Loucy (cell line): ENCODE measurements at regions not wholly inside any gene's neighbourhood (a gene's known extent, or its start where the extent isn't known, plus 50 kb on each side); places are given as distances from the start of the nearest gene placed in this dataset.

ENCODE experiments used
- H2AFZ ChIP-seq: fragments of 200-600 bp; sonication (generic); 2 replicates; pipeline ENCODE4 v1.6.0; 2016; ENCODE audit warnings: antibody characterized with exemption, mild to moderate bottlenecking, low read length, moderate library complexity
- H3F3A ChIP-seq: fragments of 200-600 bp; 2 replicates; pipeline ENCODE4 v1.6.0; 2016; ENCODE audit warnings: antibody characterized with exemption, low read depth, mild to moderate bottlenecking
- H3K27me3 ChIP-seq: fragments of 200-600 bp; sonication (generic); 2 replicates; pipeline ENCODE4 v1.6.1; 2014; ENCODE audit warnings: low read length, mild to moderate bottlenecking; ENCODE audit not compliant: insufficient read depth, poor library complexity, severe bottlenecking
- H3K36me3 ChIP-seq: fragments of 200-600 bp; sonication (generic); 2 replicates; pipeline ENCODE4 v1.6.1; 2016; ENCODE audit warnings: low read length; ENCODE audit not compliant: insufficient read depth
- H3K4me1 ChIP-seq: fragments of 200-600 bp; sonication (generic); 2 replicates; pipeline ENCODE4 v1.5.1; 2014; ENCODE audit warnings: low read length, mild to moderate bottlenecking; ENCODE audit not compliant: insufficient read depth, poor library complexity, severe bottlenecking
- H3K4me2 ChIP-seq: fragments of 200-600 bp; sonication (generic); 2 replicates; pipeline ENCODE4 v1.6.0; 2014; ENCODE audit warnings: antibody characterized with exemption, low read length, low read depth, mild to moderate bottlenecking; ENCODE audit not compliant: poor library complexity, severe bottlenecking
- H3K4me3 ChIP-seq: fragments of 200-600 bp; sonication (generic); 2 replicates; pipeline ENCODE4 v1.5.1; 2014; ENCODE audit warnings: low read length, mild to moderate bottlenecking, mixed read lengths; ENCODE audit not compliant: poor library complexity, severe bottlenecking
- H3K79me2 ChIP-seq: fragments of 200-600 bp; sonication (generic); 2 replicates; pipeline ENCODE4 v1.6.1; 2014; ENCODE audit warnings: low read length; ENCODE audit not compliant: insufficient read depth
- H3K9ac ChIP-seq: fragments of 200-600 bp; sonication (generic); 2 replicates; pipeline ENCODE4 v1.6.0; 2014; ENCODE audit warnings: mild to moderate bottlenecking, low read depth, low read length, moderate library complexity; ENCODE audit not compliant: poor library complexity, severe bottlenecking
- H3K9me2 ChIP-seq: fragments of 200-600 bp; sonication (generic); replicated peaks from 2 replicates; pipeline ENCODE4 v1.6.1; 2016; ENCODE audit warnings: low read depth, low read length, mixed read lengths
- H3K9me3 ChIP-seq: fragments of 200-600 bp; sonication (generic); 2 replicates; pipeline ENCODE4 v1.6.1; 2014; ENCODE audit warnings: mild to moderate bottlenecking, antibody characterized with exemption, low read length, low read depth; ENCODE audit not compliant: insufficient read depth
- H4K20me1 ChIP-seq: fragments of 200-600 bp; sonication (generic); 2 replicates; pipeline ENCODE4 v1.6.0; 2014; ENCODE audit warnings: antibody characterized with exemption, low read length, mild to moderate bottlenecking; ENCODE audit not compliant: insufficient read depth, poor library complexity, severe bottlenecking
- EZH2phosphoT487 ChIP-seq: fragments of 200-600 bp; IDR thresholded peaks from 2 replicates; pipeline ENCODE4 v1.6.1; 2018; ENCODE audit warnings: antibody characterized with exemption, mild to moderate bottlenecking, moderate library complexity, borderline replicate concordance
- TF ChIP-seq, protein P1 (sequence below): fragments of 200-600 bp; sonication (generic); conservative IDR thresholded peaks from 2 replicates; pipeline ENCODE4 v1.5.1; 2014; ENCODE audit warnings: mild to moderate bottlenecking, antibody characterized with exemption, low read length

DNA sequence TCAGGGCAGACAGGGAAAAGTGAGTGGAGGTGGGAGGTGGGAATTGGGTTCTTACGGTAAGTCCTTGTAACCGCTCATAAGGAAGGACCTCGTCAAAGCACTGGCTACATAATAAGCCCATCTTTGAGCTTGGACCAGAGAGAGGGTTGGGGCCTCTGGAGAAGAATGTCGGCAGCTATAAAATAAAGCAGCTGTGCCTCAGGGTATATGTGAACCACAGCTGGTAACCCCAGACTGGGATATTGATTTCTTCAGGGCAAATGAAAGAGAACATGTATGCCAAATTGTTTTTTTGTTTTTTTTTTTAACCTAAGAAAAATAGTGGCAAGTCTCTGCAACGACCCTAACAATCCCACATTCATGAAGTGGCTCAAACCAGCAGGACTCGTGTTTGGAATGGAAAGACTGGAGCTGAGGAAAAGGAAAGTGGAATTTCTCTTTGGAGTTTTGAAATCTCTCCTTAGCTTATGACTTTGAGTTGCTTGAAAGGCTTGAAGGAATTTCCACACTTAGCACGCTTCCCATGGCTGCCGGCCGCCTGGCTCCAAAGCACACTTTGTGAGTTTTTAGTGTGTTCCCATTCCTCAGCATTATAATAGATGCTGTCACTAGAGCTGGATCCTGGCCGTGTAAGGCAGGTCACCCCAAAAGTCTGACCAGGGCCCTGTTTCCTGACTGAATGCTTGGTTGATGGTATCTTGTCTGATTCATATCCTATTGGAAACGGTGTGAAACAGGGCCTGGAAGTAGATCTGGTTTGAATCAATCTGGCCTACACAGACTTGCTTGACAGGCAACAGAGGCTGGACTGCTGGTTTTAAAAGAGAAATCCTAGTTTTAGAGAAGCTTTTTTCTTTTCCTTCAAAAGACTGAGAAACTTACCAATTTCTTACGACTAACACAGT, 244.7 kb downstream of the MSRB3 start:
- Histone ChIP-seq H2AFZ (no peak overlapping the region), H3K4me3 (no peak overlapping the region), H3K9ac (no peak overlapping the region), H3K79me2 (no peaks in the 10 kb centered on the region), H3K9me3 (no peaks in the 10 kb centered on the region), H3K9me2 (no peaks in the 10 kb centered on the region), H3F3A (no peaks in the 10 kb centered on the region), H3K36me3 (no peaks in the 10 kb centered on the region), H3K27me3 (no peaks in the 10 kb centered on the region), H4K20me1 (no peaks in the 10 kb centered on the region), H3K4me2 (no peak overlapping the region), H3K4me1 (no peaks in the 10 kb centered on the region)
- TF ChIP-seq EZH2phosphoT487 = no peak
- TF ChIP-seq, protein P1, sequence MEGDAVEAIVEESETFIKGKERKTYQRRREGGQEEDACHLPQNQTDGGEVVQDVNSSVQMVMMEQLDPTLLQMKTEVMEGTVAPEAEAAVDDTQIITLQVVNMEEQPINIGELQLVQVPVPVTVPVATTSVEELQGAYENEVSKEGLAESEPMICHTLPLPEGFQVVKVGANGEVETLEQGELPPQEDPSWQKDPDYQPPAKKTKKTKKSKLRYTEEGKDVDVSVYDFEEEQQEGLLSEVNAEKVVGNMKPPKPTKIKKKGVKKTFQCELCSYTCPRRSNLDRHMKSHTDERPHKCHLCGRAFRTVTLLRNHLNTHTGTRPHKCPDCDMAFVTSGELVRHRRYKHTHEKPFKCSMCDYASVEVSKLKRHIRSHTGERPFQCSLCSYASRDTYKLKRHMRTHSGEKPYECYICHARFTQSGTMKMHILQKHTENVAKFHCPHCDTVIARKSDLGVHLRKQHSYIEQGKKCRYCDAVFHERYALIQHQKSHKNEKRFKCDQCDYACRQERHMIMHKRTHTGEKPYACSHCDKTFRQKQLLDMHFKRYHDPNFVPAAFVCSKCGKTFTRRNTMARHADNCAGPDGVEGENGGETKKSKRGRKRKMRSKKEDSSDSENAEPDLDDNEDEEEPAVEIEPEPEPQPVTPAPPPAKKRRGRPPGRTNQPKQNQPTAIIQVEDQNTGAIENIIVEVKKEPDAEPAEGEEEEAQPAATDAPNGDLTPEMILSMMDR = no peak

DNA sequence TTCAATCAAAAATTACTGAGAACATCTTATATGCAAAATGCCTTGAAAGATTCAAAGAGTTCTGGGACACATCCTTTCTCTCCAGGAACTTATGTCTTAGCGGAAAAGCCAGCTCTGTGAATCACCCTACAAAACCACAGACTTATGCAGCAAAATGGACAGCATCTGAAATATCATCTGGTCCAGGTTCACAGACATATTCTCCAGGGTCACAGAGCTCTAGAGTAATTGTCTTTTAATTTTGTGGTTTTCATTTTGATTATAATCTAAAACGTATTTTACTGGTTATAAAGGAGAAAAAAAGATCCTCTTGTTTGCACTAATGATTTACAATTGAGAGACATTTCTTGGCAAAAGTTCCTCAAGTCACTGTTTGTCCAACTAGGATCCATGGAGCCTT, 246.2 kb downstream of the MSRB3 start:
- no peak overlapping the region for H3K4me2 ChIP-seq
- H3K9ac ChIP-seq = no peak overlapping the region
- TF ChIP-seq EZH2phosphoT487 = no peak
- TF ChIP-seq, protein P1 = no peak

DNA sequence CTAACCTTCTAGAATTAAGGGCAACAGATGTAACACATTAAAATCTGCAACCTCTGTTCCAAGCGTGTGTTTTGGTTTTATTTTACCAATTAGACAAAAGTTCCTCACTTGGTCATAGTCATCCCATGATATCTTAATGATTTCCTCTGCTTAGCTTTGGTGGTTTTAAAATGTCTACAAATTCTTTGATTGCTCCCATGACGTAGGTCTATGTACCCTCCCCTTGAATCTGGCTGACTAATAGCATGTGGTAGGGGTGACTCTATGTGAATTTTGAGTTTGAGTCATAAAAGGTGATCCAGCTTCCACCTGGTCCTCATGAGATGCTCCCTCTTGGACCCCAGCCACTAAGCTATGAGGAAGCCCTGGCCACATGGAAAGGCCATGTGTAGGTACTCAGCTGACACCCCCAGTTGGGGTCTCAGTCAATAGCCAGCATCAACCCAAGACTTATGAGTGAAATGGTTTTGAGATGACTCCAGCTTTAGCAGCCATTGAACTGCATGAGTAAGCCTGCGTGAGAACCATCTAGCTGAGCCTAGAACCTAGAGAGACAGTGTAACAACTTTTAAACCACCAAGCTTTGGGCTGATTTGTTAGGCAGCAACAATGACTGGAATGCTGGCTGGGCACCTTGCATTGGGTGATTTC, 247.1 kb downstream of the MSRB3 start:
- Histone ChIP-seq H3K4me1 (no peaks in the 10 kb centered on the region), H4K20me1 (no peaks in the 10 kb centered on the region), H3K79me2 (no peaks in the 10 kb centered on the region), H2AFZ (no peak overlapping the region), H3K36me3 (no peaks in the 10 kb centered on the region), H3K9ac (no peak overlapping the region), H3K9me3 (no peaks in the 10 kb centered on the region), H3K27me3 (no peaks in the 10 kb centered on the region), H3F3A (no peaks in the 10 kb centered on the region), H3K4me3 (no peak overlapping the region), H3K4me2 (no peak overlapping the region), H3K9me2 (no peaks in the 10 kb centered on the region)
- TF ChIP-seq, protein P1 = no peak
- TF ChIP-seq EZH2phosphoT487 = no peak

More for the DNA sequence above, 246.2 kb downstream of the MSRB3 start:
- Histone ChIP-seq H3K4me1 (no peaks in the 10 kb centered on the region), H3K27me3 (no peaks in the 10 kb centered on the region), H3K9me3 (no peaks in the 10 kb centered on the region), H3K4me3 (no peak overlapping the region), H3K79me2 (no peaks in the 10 kb centered on the region), H3K36me3 (no peaks in the 10 kb centered on the region), H3K9me2 (no peaks in the 10 kb centered on the region), H2AFZ (no peak overlapping the region), H3F3A (no peaks in the 10 kb centered on the region), H4K20me1 (no peaks in the 10 kb centered on the region)
